RWPE1 (cell line): ENCODE measurements at regions not wholly inside any gene's neighbourhood (a gene's known extent, or its start where the extent isn't known, plus 50 kb on each side); places are given as distances from the start of the nearest gene placed in this dataset.

Source experiments
- CTCF ChIA-PET: fragments of 350-600 bp; sonication (Branson Sonifier 250); formaldehyde crosslinking; extraction: SDS; loops from one replicate; lab custom pipeline; 2021; lab: Yijun Ruan, JAX
- POLR2A ChIA-PET: fragments of 400-600 bp; formaldehyde crosslinking; extraction: SDS; loops from one replicate; lab custom pipeline; 2020; ENCODE audit warnings: antibody characterized with exemption; ENCODE audit not compliant: low non-redundant PET; lab: Yijun Ruan, JAX
- DNase-seq: peaks from one replicate; pipeline ENCODE4 v3.0.0; 2012; ENCODE audit warnings: low spot score
- H3K27ac ChIP-seq: fragments of 450-650 bp; 2 replicates; pipeline ENCODE4 v1.5.1; 2017
- TF ChIP-seq, protein P1 (sequence below): fragments of 450-650 bp; conservative IDR thresholded peaks from 2 replicates; pipeline ENCODE4 v1.5.1; 2017; ENCODE audit warnings: low read depth, mild to moderate bottlenecking

- TF ChIP-seq, protein P1, sequence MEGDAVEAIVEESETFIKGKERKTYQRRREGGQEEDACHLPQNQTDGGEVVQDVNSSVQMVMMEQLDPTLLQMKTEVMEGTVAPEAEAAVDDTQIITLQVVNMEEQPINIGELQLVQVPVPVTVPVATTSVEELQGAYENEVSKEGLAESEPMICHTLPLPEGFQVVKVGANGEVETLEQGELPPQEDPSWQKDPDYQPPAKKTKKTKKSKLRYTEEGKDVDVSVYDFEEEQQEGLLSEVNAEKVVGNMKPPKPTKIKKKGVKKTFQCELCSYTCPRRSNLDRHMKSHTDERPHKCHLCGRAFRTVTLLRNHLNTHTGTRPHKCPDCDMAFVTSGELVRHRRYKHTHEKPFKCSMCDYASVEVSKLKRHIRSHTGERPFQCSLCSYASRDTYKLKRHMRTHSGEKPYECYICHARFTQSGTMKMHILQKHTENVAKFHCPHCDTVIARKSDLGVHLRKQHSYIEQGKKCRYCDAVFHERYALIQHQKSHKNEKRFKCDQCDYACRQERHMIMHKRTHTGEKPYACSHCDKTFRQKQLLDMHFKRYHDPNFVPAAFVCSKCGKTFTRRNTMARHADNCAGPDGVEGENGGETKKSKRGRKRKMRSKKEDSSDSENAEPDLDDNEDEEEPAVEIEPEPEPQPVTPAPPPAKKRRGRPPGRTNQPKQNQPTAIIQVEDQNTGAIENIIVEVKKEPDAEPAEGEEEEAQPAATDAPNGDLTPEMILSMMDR = no peak
- no peak for DNase-seq
- ChIA-PET POLR2A (no interaction called here), CTCF (no interaction called here)
- H3K27ac ChIP-seq = no peak overlapping the region
Measured at GRCh38 chr5:123681061-123681460, 169.1 kb downstream of the CSNK1G3 start.

DNA sequence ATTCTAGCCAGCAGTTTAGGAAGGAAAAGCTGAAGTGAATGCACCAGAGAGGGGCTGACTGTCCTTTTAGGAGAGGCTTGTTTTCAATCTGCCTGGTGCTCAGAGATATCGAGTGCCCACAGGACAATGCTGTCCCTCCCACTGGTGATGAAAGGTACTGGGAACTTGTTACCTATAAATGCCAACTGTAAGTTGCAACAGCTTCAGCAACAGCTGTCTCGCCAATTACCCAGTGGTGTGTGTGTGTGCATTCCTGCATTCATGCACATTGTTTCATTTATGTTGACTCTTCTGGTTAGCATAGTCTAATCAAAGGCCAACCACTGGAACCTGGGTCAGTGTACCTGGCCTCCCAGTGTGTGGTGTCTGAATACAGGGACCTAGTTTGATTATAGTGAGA lies 161.1 kb downstream of the CSNK1G3 start:
- DNase-seq = no peak
- ChIA-PET POLR2A (no interaction called here), CTCF (interaction anchor here (0.6 kb wide), 1 partner anchor 1740 kb away, joined by 6 read pairs; no protein-coding TSS in a partner anchor)
- TF ChIP-seq, protein P1 = no peak
- H3K27ac ChIP-seq = no peak overlapping the region

DNA sequence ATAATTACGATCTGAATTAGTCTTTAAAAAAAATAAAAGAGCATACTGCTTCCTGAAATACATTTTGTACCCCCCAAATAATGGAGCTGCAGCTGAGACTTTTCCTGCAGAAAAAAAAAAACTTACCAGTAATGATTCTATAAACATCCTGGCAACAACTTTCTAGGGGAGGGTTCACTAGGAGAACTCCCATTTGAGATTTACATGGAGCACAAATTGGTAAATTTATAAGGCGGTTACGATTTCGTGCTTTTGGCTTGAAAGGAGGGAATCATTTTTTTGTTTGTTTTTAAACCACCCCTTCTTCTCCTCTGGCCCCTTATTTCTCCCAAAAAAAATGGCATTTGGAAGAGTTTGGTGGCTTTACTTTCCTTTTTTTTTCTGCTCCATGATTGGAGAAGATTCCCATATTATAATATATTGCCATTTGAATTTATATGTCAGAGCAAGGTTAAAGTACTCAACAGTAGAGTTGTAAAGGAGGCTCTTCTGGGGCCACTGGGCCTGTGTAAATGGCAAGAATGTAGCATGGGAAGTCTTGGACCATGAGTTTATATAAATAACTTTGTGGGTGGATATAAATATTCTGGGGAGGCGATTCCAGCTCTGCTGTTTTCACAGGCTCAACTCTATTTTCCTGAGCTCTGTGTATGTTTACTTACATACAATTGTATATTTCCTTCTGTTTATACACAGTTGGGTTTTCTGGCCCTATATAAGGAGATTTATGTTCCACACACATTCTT lies 159.9 kb downstream of the CSNK1G3 start:
- H3K27ac ChIP-seq = no peak overlapping the region
- POLR2A ChIA-PET = no interaction called here
- DNase-seq = no peak
- CTCF ChIA-PET = interaction anchor here (0.6 to 1.2 kb wide), 11 partner anchors 20 to 1435 kb away, joined by 3 to 8 read pairs (median 3); no protein-coding TSS in a partner anchor
- TF ChIP-seq, protein P1 = no peak

DNA sequence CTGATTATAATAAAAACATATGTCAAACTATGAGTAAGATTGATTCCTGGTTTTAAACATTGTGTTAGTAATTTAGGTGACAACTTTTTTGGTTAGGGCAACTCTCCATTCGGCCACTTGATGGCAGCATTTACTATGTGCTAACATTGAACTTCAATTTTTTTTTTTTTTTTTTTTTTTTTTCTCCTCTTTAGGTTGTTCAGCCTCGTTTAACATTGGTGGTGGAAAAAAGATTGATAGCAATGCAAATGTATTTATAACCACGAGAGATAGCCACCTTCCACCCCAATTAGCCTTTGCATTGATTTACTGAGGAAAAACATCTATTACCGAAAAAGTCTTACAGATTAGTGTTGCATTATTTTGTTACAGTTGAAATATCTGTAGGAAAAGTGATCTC lies 159.1 kb downstream of the CSNK1G3 start:
- TF ChIP-seq, protein P1 = peak; percentile 96
- ChIA-PET CTCF (interaction anchor here (0.6 to 1.2 kb wide), 22 partner anchors 20 to 1738 kb away, joined by 3 to 8 read pairs (median 4); no protein-coding TSS in a partner anchor), POLR2A (no interaction called here)
- DNase-seq = peak; percentile 32
- H3K27ac ChIP-seq = no peak overlapping the region
